Activated naive CD8-positive, alpha-beta T cell treated with anti-CD3 and anti-CD28 coated beads, Interleukin-2, amount 10 ng/mL, durations not matched to agents 7 days and 5 days (primary cell): ENCODE measurements at regions not wholly inside any gene's neighbourhood (a gene's known extent, or its start where the extent isn't known, plus 50 kb on each side); places are given as distances from the start of the nearest gene placed in this dataset.

Experiments used
- ATAC-seq: fragments of 150-1000 bp; cut with Tn5 transposase; one replicate; pipeline ENCODE4 v1.10.0; 2021; ENCODE audit warnings: low read depth, moderate library complexity
- POLR2A ChIA-PET: fragments of 350-600 bp; sonication (Branson Sonifier 250); formaldehyde crosslinking; loops from one replicate; lab custom pipeline; 2021; ENCODE audit warnings: antibody characterized with exemption; lab: Charles Lee
- DNase-seq: peaks from one replicate; pipeline ENCODE4 v3.0.0; 2021
- H3K27ac Mint-ChIP-seq: one replicate; pipeline ENCODE4 v1.8.0; 2022; ENCODE audit warnings: mild to moderate bottlenecking, mixed read lengths
- H3K27me3 Mint-ChIP-seq: one replicate; pipeline ENCODE4 v1.8.0; 2022; ENCODE audit warnings: mild to moderate bottlenecking, moderate library complexity, mixed read lengths
- H3K36me3 Mint-ChIP-seq: one replicate; pipeline ENCODE4 v1.8.0; 2021; ENCODE audit warnings: mild to moderate bottlenecking, mixed read lengths
- H3K4me1 Mint-ChIP-seq: one replicate; pipeline ENCODE4 v1.8.0; 2021; ENCODE audit warnings: mixed read lengths
- H3K4me3 Mint-ChIP-seq: one replicate; pipeline ENCODE4 v1.8.0; 2022; ENCODE audit warnings: mild to moderate bottlenecking, moderate library complexity, mixed read lengths
- H3K9me3 Mint-ChIP-seq: one replicate; pipeline ENCODE4 v1.8.0; 2021; ENCODE audit warnings: mixed read lengths

GRCh38 chr1:217274416-217274815 lies 356.5 kb downstream of the GPATCH2 start:
- Mint-ChIP-seq H3K9me3 (peaks cover 1% of the 10 kb centered on the region), H3K36me3 (no peaks in the 10 kb centered on the region), H3K4me3 (no peak overlapping the region), H3K4me1 (no peaks in the 10 kb centered on the region), H3K27ac (no peak overlapping the region), H3K27me3 (no peaks in the 10 kb centered on the region)
- DNase-seq: no peak
- POLR2A ChIA-PET: no interaction called here
- no peak for ATAC-seq

DNA sequence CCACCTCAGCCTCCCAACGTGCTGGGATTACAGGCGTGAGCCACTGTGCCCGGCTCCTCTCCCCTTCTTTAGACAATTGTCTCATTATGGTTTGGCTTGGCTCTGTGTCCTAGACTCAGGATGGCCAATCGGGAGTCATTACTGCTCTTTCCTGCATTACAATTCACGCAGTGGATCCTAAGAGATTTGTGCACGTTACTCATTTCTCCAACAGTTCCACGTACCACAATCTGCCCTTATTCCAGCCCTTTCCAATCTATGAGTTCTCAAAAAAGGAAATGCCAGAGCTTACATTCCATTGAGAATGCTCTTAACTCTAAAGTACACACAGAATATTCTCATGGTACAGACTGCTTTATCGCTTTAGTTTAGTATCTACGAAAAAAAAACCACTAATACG lies 357.0 kb downstream of the GPATCH2 start:
- peaks cover 1% of the 10 kb centered on the region for H3K9me3 Mint-ChIP-seq
- no peak overlapping the region for H3K27ac Mint-ChIP-seq
- DNase-seq (no peak), ATAC-seq (no peak)
- no peak overlapping the region for H3K4me3 Mint-ChIP-seq
- POLR2A ChIA-PET: no interaction called here
- no peaks in the 10 kb centered on the region for H3K27me3 Mint-ChIP-seq
- no peaks in the 10 kb centered on the region for H3K36me3 Mint-ChIP-seq
- no peaks in the 10 kb centered on the region for H3K4me1 Mint-ChIP-seq

DNA sequence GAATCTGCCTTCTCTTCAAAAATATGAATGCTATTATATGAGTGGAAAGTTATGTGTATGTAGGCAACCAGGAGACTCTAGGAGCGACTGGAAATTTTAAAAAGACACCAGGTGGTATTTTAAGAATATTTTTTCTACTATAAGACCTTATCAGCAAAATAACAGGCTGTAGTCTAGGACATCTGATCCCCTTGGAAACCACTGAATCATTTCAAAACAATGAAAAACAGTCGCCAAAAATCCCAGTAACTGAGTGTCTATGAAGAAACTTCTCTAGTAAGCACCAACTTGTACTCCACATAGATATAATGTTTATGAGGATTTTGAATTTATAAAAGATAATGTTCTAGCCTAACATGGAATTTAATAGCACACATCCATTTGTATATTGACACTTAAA lies 358.5 kb downstream of the GPATCH2 start:
- POLR2A ChIA-PET: no interaction called here
- Mint-ChIP-seq H3K4me1 (no peaks in the 10 kb centered on the region), H3K4me3 (no peak overlapping the region), H3K27ac (no peak overlapping the region), H3K36me3 (no peaks in the 10 kb centered on the region), H3K9me3 (peaks cover 1% of the 10 kb centered on the region), H3K27me3 (no peaks in the 10 kb centered on the region)
- DNase-seq (no peak), ATAC-seq (no peak)

GRCh38 chr1:217270101-217270500 lies 360.8 kb downstream of the GPATCH2 start:
- no peaks in the 10 kb centered on the region for H3K4me1 Mint-ChIP-seq
- H3K36me3 Mint-ChIP-seq: no peaks in the 10 kb centered on the region
- H3K27me3 Mint-ChIP-seq: no peaks in the 10 kb centered on the region
- H3K9me3 Mint-ChIP-seq: no peaks in the 10 kb centered on the region
- no peak overlapping the region for H3K4me3 Mint-ChIP-seq
- POLR2A ChIA-PET: no interaction called here
- DNase-seq (no peak), ATAC-seq (no peak)
- no peak overlapping the region for H3K27ac Mint-ChIP-seq

DNA sequence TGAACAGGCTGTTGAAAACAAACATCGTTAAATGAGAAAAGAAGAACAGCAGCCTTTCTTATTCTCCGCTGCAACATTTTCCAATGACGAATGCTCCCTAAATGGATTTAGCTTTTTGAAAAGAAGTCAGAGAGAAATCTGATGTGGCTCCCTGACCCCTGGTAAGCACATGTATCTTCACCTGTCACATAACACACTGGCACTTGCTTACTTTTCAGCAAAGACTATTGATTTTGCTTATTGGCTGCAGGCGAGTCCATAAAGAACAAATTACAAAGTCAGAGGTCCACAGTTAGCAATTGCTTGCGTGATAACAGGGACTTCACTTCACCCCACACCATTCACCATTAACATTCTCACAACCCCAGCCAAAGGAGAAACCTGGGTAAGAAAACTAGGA lies 362.8 kb downstream of the GPATCH2 start:
- DNase-seq (no peak), ATAC-seq (no peak)
- Mint-ChIP-seq H3K36me3 (no peaks in the 10 kb centered on the region), H3K4me1 (no peaks in the 10 kb centered on the region), H3K4me3 (no peak overlapping the region), H3K9me3 (no peaks in the 10 kb centered on the region), H3K27ac (no peak overlapping the region), H3K27me3 (no peaks in the 10 kb centered on the region)
- POLR2A ChIA-PET: no interaction called here

DNA sequence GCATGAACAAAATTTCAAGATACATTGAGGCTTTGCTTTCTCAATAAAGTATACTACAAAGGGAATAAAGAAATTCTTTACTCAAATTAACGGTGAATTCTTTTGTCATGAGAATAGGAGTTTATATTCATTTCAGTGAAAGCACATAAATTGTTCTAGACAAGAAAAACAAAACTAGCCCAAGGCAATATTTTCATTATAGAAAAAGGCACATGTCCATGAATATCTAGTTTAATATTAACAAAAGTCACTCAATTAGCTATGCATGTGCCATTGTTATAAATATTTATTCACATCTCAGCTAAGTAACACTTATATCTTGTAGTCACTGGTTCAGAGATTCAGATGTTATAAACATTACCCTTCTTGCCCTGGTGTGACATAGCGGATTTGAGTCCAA lies 369.3 kb downstream of the GPATCH2 start:
- no peaks in the 10 kb centered on the region for H3K9me3 Mint-ChIP-seq
- no peak overlapping the region for H3K27ac Mint-ChIP-seq
- no peak for ATAC-seq
- H3K36me3 Mint-ChIP-seq: no peaks in the 10 kb centered on the region
- no peaks in the 10 kb centered on the region for H3K4me1 Mint-ChIP-seq
- no peaks in the 10 kb centered on the region for H3K27me3 Mint-ChIP-seq
- POLR2A ChIA-PET: no interaction called here
- no peak overlapping the region for H3K4me3 Mint-ChIP-seq
- DNase-seq: no peak

DNA sequence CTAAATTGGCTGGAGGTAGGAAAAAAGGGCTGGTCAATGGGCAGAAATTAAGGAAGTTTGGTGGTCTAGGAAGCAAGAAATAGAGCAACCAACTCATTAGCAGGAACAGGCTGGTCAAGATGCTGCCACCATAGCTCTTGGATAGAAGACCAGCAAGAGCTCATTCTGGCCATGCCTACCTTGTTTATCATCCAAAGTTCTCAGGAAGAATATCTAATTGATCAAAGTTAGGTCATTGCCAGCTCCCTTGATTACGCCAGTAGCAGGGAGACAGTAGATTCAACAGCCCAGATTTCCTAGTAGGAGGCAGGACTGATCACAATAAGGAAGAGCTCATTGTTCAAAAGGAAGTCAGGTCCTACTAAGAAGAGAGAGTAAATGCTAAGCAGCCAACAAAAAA lies 370.2 kb downstream of the GPATCH2 start:
- Mint-ChIP-seq H3K27ac (no peak overlapping the region), H3K4me1 (no peaks in the 10 kb centered on the region), H3K36me3 (no peaks in the 10 kb centered on the region), H3K4me3 (no peak overlapping the region), H3K9me3 (no peaks in the 10 kb centered on the region), H3K27me3 (no peaks in the 10 kb centered on the region)
- ATAC-seq: no peak
- POLR2A ChIA-PET: no interaction called here
- no peak for DNase-seq

DNA sequence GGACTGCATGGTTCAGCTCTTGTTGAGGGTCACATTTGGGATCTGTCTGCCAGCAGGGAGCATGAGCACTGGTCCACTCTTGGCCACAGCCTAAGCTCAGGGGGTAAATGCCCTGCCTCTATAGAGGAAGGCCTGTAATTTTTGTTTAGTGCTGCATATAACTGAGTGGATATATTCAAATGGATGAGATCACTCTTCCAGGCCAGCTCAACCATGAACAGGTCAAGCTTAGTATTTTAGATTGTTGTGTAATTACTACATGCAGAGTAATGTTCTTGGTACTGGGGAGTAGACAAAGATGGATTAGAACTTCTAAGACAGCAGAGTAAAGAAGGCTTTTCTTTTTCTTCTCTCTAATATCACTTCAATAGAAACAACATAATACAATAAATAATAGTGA lies 376.9 kb downstream of the GPATCH2 start:
- no peak for ATAC-seq
- Mint-ChIP-seq H3K27ac (no peak overlapping the region), H3K27me3 (no peaks in the 10 kb centered on the region), H3K4me3 (no peak overlapping the region), H3K36me3 (no peaks in the 10 kb centered on the region), H3K4me1 (no peaks in the 10 kb centered on the region), H3K9me3 (peaks cover 3% of the 10 kb centered on the region)
- POLR2A ChIA-PET: no interaction called here
- DNase-seq: no peak

- Mint-ChIP-seq H3K27me3 (no peaks in the 10 kb centered on the region), H3K4me3 (no peak overlapping the region), H3K4me1 (no peaks in the 10 kb centered on the region), H3K9me3 (peaks cover 3% of the 10 kb centered on the region), H3K36me3 (no peaks in the 10 kb centered on the region), H3K27ac (no peak overlapping the region)
- DNase-seq: no peak
- ATAC-seq: no peak
- POLR2A ChIA-PET: no interaction called here
Observed at GRCh38 chr1:217253351-217253750, 377.5 kb downstream of the GPATCH2 start.

DNA sequence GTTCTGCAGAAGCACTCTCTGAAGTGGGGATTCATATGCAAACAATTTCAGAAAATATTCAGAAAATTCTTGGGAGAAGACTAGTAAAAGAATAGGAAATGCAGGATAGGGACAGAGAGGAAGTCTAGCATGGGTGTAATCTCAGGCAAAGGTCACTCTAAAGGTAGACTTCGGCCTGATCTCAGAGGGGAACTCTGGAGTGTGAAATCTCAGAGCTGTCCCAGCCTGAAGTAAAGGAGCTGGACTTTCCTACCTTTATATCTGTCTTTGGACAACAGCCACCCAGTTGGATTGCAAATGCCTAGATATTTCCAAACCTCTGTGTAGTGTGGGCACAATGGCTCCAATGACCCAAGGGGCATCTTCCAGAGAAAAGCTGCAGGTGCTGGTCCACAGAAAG lies 379.8 kb downstream of the GPATCH2 start:
- DNase-seq (no peak), ATAC-seq (no peak)
- POLR2A ChIA-PET: no interaction called here
- H3K27me3 Mint-ChIP-seq: no peaks in the 10 kb centered on the region
- no peaks in the 10 kb centered on the region for H3K36me3 Mint-ChIP-seq
- no peaks in the 10 kb centered on the region for H3K4me1 Mint-ChIP-seq
- H3K27ac Mint-ChIP-seq: no peak overlapping the region
- no peak overlapping the region for H3K4me3 Mint-ChIP-seq
- H3K9me3 Mint-ChIP-seq: peaks cover 3% of the 10 kb centered on the region

GRCh38 chr1:217249857-217250256 lies 381.0 kb downstream of the GPATCH2 start:
- POLR2A ChIA-PET: no interaction called here
- no peak overlapping the region for H3K4me3 Mint-ChIP-seq
- no peak overlapping the region for H3K27ac Mint-ChIP-seq
- peaks cover 3% of the 10 kb centered on the region for H3K9me3 Mint-ChIP-seq
- H3K4me1 Mint-ChIP-seq: no peaks in the 10 kb centered on the region
- DNase-seq: no peak
- no peak for ATAC-seq
- no peaks in the 10 kb centered on the region for H3K36me3 Mint-ChIP-seq
- no peaks in the 10 kb centered on the region for H3K27me3 Mint-ChIP-seq

DNA sequence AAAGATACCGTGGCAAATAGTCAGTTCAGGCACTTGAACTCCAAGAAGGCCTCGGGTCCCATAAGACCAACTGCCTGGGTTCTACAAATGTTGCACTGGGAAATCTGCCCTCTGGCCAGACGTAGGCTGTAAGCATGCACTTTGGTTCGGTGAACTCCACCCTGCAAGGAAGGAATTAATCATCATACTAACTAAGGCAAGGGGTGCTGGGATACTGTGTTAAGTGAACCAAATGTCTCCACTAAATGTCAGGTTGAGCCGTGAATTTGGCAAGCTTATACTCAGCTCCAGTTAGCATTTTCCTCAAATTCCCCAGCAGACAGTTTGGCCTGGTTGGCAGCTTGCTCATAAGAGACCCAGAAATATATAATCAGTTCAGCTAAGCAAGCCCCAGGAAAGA lies 385.9 kb downstream of the GPATCH2 start:
- DNase-seq (no peak), ATAC-seq (no peak)
- H3K36me3 Mint-ChIP-seq: no peaks in the 10 kb centered on the region
- POLR2A ChIA-PET: no interaction called here
- H3K9me3 Mint-ChIP-seq: no peaks in the 10 kb centered on the region
- no peak overlapping the region for H3K27ac Mint-ChIP-seq
- no peaks in the 10 kb centered on the region for H3K4me1 Mint-ChIP-seq
- H3K4me3 Mint-ChIP-seq: no peak overlapping the region
- H3K27me3 Mint-ChIP-seq: no peaks in the 10 kb centered on the region

DNA sequence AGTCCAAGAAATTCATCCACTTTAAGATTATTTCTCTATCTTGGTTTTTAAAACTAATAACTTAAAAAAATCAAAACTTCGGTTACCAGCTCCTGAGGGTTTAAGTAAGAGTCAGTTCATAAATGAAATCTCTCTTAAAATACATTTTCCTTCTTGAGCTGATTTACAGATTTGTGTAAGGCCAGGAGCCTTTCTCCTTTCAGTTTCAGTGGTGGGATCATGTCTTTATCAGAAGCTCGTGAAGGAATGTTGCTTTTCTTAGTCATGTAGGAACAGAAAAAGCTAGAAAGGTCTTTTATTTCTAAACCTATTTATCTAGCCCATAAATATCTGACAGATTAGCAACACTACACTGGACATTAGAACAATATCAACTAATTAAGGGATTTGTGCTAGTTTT lies 390.2 kb downstream of the GPATCH2 start:
- DNase-seq: no peak
- POLR2A ChIA-PET: no interaction called here
- H3K27me3 Mint-ChIP-seq: no peaks in the 10 kb centered on the region
- H3K4me3 Mint-ChIP-seq: no peak overlapping the region
- no peaks in the 10 kb centered on the region for H3K4me1 Mint-ChIP-seq
- H3K27ac Mint-ChIP-seq: no peak overlapping the region
- H3K36me3 Mint-ChIP-seq: no peaks in the 10 kb centered on the region
- no peaks in the 10 kb centered on the region for H3K9me3 Mint-ChIP-seq
- ATAC-seq: no peak

GRCh38 chr1:217238945-217239344 lies 391.9 kb downstream of the GPATCH2 start:
- Mint-ChIP-seq H3K9me3 (no peaks in the 10 kb centered on the region), H3K4me1 (no peaks in the 10 kb centered on the region), H3K27me3 (no peaks in the 10 kb centered on the region), H3K36me3 (no peaks in the 10 kb centered on the region), H3K4me3 (no peak overlapping the region), H3K27ac (no peak overlapping the region)
- DNase-seq (no peak), ATAC-seq (no peak)
- POLR2A ChIA-PET: no interaction called here

DNA sequence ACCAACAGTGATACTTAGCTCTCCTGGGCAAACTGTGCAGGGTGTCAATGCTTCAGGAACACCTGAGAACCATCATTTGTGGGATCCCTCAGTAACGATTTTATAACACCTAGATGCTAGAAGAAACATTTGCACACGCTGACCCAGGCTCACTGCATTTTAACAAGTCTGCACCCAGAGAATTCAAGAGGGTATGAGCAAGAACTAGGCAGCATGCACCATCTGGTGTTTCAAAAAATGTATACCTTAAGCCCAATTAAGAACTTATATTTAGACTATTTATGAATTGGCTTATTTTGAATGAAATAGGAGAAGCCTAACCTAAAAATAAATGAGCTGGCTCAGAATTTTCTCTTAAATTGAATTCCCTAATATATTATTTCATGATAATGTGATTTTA lies 400.5 kb downstream of the GPATCH2 start:
- POLR2A ChIA-PET: no interaction called here
- no peak overlapping the region for H3K4me3 Mint-ChIP-seq
- no peaks in the 10 kb centered on the region for H3K9me3 Mint-ChIP-seq
- DNase-seq: no peak
- no peaks in the 10 kb centered on the region for H3K4me1 Mint-ChIP-seq
- H3K27ac Mint-ChIP-seq: no peak overlapping the region
- ATAC-seq: no peak
- no peaks in the 10 kb centered on the region for H3K27me3 Mint-ChIP-seq
- H3K36me3 Mint-ChIP-seq: no peaks in the 10 kb centered on the region
